ENCODE measurements at regions not wholly inside any gene's neighbourhood (a gene's known extent, or its start where the extent isn't known, plus 50 kb on each side); places are given as distances from the start of the nearest gene placed in this dataset.

- H3K18ac ChIP-seq (ENCODE audit: low read depth, low read length), result no peak overlapping the region
- H2BK20ac ChIP-seq (ENCODE audit: low read depth, low read length), result no peak overlapping the region
- no peak overlapping the region for H2BK120ac ChIP-seq (ENCODE audit: low read depth, low read length)
- ATAC-seq (ENCODE audit: low read depth), result no peak
- DNase-seq, result no peak
- H3K9me3 ChIP-seq (ENCODE audit: control insufficient read depth, insufficient read depth, low read length), result no peaks in the 10 kb centered on the region
- H3K27me3 ChIP-seq (ENCODE audit: control insufficient read depth, insufficient read depth, low read length), result no peaks in the 10 kb centered on the region
- WGBS, 2 experiments (ENCODE audit: extremely low coverage in 2 of 2, insufficient read length in 1 of 2), result 90% methylated on average over 2 of the region's 5 CpGs; no CpG with 5 or more reads in 1 of the 2 experiments
- no peak overlapping the region for H2AFZ ChIP-seq (replicated peaks; ENCODE audit: low read length, poor library complexity)
- no peak overlapping the region for H2AK5ac ChIP-seq (ENCODE audit: low read depth, low read length)
- no TSS peak for BruUV-seq (replicated peaks)
- no peaks in the 10 kb centered on the region for H3K4me1 ChIP-seq (ENCODE audit: control insufficient read depth, insufficient read depth, low read length)
- no peaks in the 10 kb centered on the region for H4K20me1 ChIP-seq (ENCODE audit: insufficient read depth, low read length)
- in situ Hi-C loops (cut with MboI; ENCODE audit: low sequenced_read_pairs) (no loop called here), intact Hi-C loops (cut with micrococcal nuclease) (no loop called here), dilution Hi-C loops (cut with HindIII; ENCODE audit: low sequenced_read_pairs, unreplicated experiment) (no loop called here)
- no peak overlapping the region for H4K8ac ChIP-seq (ENCODE audit: low read depth in 2 of 2, low read length in 2 of 2)
- H3K4me2 ChIP-seq (ENCODE audit: low read depth, low read length), result no peak overlapping the region
- TF ChIP-seq MAFK (IDR thresholded peaks at IDR 0.05; ENCODE audit: low read depth, low read length) (no peak), CTCF (conservative IDR thresholded peaks at IDR 0.05; ENCODE audit: low read depth, low read length) (no peak), FOS (IDR thresholded peaks at IDR 0.05; ENCODE audit: low read depth, low read length) (no peak), RAD21 (IDR thresholded peaks at IDR 0.05; ENCODE audit: low read length) (no peak), SMC3 (IDR thresholded peaks at IDR 0.05; ENCODE audit: low read depth, low read length) (no peak), MXI1 (IDR thresholded peaks at IDR 0.05; ENCODE audit: borderline replicate concordance, low read depth, low read length) (no peak), RCOR1 (IDR thresholded peaks at IDR 0.05; ENCODE audit: insufficient replicate concordance, low read length) (no peak), CEBPB (IDR thresholded peaks at IDR 0.05; ENCODE audit: low read depth, low read length) (no peak)
- H3K9me1 ChIP-seq (ENCODE audit: insufficient read depth, low read length), result no peaks in the 10 kb centered on the region
- no peak overlapping the region for H2BK5ac ChIP-seq (ENCODE audit: low read depth, low read length, poor library complexity, severe bottlenecking)
- H4K5ac ChIP-seq (ENCODE audit: low read depth, low read length), result no peak overlapping the region
- H3K4ac ChIP-seq (ENCODE audit: low read depth, low read length), result no peak overlapping the region
- H3K36me3 ChIP-seq (ENCODE audit: control insufficient read depth, insufficient read depth, low read length), result no peaks in the 10 kb centered on the region
- no peak overlapping the region for H4K91ac ChIP-seq (ENCODE audit: insufficient read depth, low read depth, low read length)
- H2AK9ac ChIP-seq (replicated peaks; ENCODE audit: low read depth, low read length, poor library complexity), result no peak overlapping the region
- no peak overlapping the region for H3K9ac ChIP-seq (ENCODE audit: low read depth, low read length)
- no peak overlapping the region for H3K4me3 ChIP-seq (ENCODE audit: insufficient read depth, low read depth, low read length)
- ChIA-PET CTCF (no interaction called here), POLR2A (ENCODE audit: unreplicated experiment) (no interaction called here)
- H3K79me1 ChIP-seq (ENCODE audit: low read depth in 1 of 2, low read length in 2 of 2), result no peaks in the 10 kb centered on the region
- H3K27ac ChIP-seq (ENCODE audit: insufficient read depth, low read length), result no peak overlapping the region
- H3K56ac ChIP-seq (ENCODE audit: extremely low read depth, insufficient read depth, low read length), result no peak overlapping the region
- no peak overlapping the region for H3K23ac ChIP-seq (ENCODE audit: low read depth, low read length)
- no peak overlapping the region for H3K14ac ChIP-seq (replicated peaks; ENCODE audit: low read depth, low read length)
- no peak overlapping the region for H2BK15ac ChIP-seq (ENCODE audit: low read depth, low read length)
Measured at GRCh38 chr7:136728945-136729344, 139.5 kb upstream of the CHRM2 start.
